ENCODE measurements at regions not wholly inside any gene's neighbourhood (a gene's known extent, or its start where the extent isn't known, plus 50 kb on each side); places are given as distances from the start of the nearest gene placed in this dataset.

- no peak for TF ChIP-seq POLR2A (IDR thresholded peaks at IDR 0.05)
- TF ChIP-seq, protein P1, sequence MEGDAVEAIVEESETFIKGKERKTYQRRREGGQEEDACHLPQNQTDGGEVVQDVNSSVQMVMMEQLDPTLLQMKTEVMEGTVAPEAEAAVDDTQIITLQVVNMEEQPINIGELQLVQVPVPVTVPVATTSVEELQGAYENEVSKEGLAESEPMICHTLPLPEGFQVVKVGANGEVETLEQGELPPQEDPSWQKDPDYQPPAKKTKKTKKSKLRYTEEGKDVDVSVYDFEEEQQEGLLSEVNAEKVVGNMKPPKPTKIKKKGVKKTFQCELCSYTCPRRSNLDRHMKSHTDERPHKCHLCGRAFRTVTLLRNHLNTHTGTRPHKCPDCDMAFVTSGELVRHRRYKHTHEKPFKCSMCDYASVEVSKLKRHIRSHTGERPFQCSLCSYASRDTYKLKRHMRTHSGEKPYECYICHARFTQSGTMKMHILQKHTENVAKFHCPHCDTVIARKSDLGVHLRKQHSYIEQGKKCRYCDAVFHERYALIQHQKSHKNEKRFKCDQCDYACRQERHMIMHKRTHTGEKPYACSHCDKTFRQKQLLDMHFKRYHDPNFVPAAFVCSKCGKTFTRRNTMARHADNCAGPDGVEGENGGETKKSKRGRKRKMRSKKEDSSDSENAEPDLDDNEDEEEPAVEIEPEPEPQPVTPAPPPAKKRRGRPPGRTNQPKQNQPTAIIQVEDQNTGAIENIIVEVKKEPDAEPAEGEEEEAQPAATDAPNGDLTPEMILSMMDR (IDR thresholded peaks at IDR 0.05): no peak
- TF ChIP-seq POLR2AphosphoS5 (IDR thresholded peaks at IDR 0.05): no peak
- no peak for TF ChIP-seq EP300 (IDR thresholded peaks at IDR 0.05)
These were observed 480.3 kb upstream of the ADAMTS16 start for GRCh38 chr5:4659851-4660250.
